Activated CD8-positive, alpha-beta memory T cell treated with anti-CD3 and anti-CD28 coated beads, Interleukin-2, amount 10 ng/mL, durations not matched to agents 7 days and 5 days (primary cell): ENCODE measurements at regions not wholly inside any gene's neighbourhood (a gene's known extent, or its start where the extent isn't known, plus 50 kb on each side); places are given as distances from the start of the nearest gene placed in this dataset.

Experiments
- ATAC-seq: fragments of 150-1000 bp; cut with Tn5 transposase; one replicate; pipeline ENCODE4 v1.10.0; 2021; ENCODE audit warnings: moderate library complexity
- CTCF ChIA-PET: fragments of 350-600 bp; sonication (Branson Sonifier 250); formaldehyde crosslinking; loops from one replicate; lab custom pipeline; 2021; ENCODE audit warnings: antibody characterized with exemption; lab: Charles Lee
- DNase-seq: peaks from one replicate; pipeline ENCODE4 v3.0.0-alpha.2; 2020
- H3K27ac Mint-ChIP-seq: one replicate; pipeline ENCODE4 v1.8.0; 2021; ENCODE audit warnings: mild to moderate bottlenecking, mixed read lengths
- H3K27me3 Mint-ChIP-seq: one replicate; pipeline ENCODE4 v1.8.0; 2021; ENCODE audit warnings: mixed read lengths
- H3K36me3 Mint-ChIP-seq: one replicate; pipeline ENCODE4 v1.8.0; 2021; ENCODE audit warnings: mild to moderate bottlenecking, mixed read lengths
- H3K4me1 Mint-ChIP-seq: one replicate; pipeline ENCODE4 v1.8.0; 2021; ENCODE audit warnings: mixed read lengths
- H3K4me3 Mint-ChIP-seq: one replicate; pipeline ENCODE4 v1.8.0; 2021; ENCODE audit warnings: mild to moderate bottlenecking, moderate library complexity, mixed read lengths
- H3K9me3 Mint-ChIP-seq: one replicate; pipeline ENCODE4 v1.8.0; 2022; ENCODE audit warnings: low read depth, mixed read lengths

DNA sequence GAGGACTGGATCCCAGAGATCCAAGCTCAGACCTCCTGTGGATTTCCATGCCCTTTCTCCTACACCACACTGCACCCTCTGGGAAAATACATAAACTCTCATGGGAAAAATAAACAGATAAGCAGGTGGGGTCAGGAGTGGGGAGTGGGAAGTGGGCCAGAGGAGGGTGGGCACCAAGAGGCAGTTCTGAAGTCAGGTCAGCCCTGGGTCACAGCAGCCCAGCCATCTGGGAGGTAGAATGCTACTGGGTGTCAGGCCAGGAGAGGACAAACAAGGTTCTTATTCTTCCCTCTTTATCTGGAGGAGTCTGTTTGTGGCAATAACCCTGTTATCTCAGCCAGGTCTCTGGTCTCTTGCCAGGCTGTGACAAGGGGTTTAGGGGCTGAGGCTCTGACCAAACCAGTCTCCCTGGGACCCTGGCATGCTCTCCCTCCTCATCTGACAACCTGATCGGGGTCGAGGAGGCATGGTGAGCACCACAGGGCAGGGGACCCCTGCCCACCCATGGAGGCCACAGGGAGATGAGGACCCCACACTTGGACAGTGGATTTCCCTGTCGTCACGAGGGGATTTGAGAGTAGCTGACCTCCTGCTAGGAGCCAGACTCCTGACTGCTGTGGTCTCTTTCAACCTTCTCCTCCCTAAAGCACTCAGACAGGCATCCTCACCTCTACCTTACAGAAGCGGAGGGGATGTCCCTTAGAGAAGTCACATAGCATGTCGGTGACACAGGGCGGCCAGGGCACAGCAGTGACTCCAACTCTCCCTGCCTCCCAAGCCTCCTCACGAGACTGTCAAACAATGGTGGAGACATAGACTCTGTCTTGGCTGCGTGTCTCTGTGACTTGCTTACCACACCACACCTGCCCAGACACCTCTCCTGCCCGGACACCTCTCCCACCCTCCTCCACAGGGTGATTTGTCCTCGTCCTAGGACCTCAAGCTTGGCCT, 51.3 kb upstream of the IFFO2 start:
- CTCF ChIA-PET, result no interaction called here
- Mint-ChIP-seq H3K27ac (no peak overlapping the region), H3K9me3 (peaks cover 4% of the 10 kb centered on the region), H3K27me3 (peaks cover 16% of the 10 kb centered on the region), H3K4me1 (peaks cover 34% of the 10 kb centered on the region), H3K36me3 (peaks cover 3% of the 10 kb centered on the region), H3K4me3 (no peak overlapping the region)
- DNase-seq (peak; percentile 30), ATAC-seq (no peak)

DNA sequence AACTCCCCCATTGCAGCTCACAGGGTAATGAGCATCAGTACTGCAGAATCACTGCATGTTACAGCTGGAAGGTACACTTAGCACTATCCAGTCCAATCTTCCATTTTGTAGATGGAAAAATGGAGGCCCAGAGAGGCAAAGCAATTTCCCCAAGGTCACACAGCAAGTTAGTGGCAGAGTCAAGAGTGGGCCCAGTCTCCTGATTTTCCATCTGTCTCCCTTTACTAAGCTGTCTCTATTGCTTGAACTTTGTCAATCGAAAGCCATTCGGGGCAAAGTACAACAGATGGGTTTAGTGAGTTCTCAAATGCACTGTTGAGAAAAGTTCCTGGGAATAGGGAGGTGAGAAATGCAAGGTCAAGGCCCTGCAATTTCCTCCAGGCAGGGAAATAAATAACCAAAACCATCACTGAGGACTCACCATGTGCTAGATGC, 50.4 kb upstream of the IFFO2 start:
- Mint-ChIP-seq H3K4me1 (peaks cover 35% of the 10 kb centered on the region), H3K9me3 (peaks cover 4% of the 10 kb centered on the region), H3K27me3 (peaks cover 15% of the 10 kb centered on the region), H3K4me3 (no peak overlapping the region), H3K36me3 (peaks cover 6% of the 10 kb centered on the region), H3K27ac (no peak overlapping the region)
- DNase-seq (no peak), ATAC-seq (no peak)
- CTCF ChIA-PET, result no interaction called here
